ENCODE measurements at regions not wholly inside any gene's neighbourhood (a gene's known extent, or its start where the extent isn't known, plus 50 kb on each side); places are given as distances from the start of the nearest gene placed in this dataset.

GRCh38 chr2:223148516-223148915, 96.5 kb downstream of the KCNE4 start:
- H2AFZ ChIP-seq (replicated peaks; ENCODE audit: low read length, poor library complexity) = no peak overlapping the region
- no peak overlapping the region for H4K91ac ChIP-seq (ENCODE audit: insufficient read depth, low read depth, low read length)
- no peak overlapping the region for H3K9ac ChIP-seq (ENCODE audit: low read depth, low read length)
- no TSS peak for BruUV-seq (replicated peaks)
- WGBS, 2 experiments (ENCODE audit: extremely low coverage in 2 of 2, insufficient read length in 1 of 2) = no CpG with 5 or more reads among the region's 3 CpGs
- H3K18ac ChIP-seq (ENCODE audit: low read depth, low read length) = no peak overlapping the region
- POLR2A ChIA-PET (ENCODE audit: unreplicated experiment) = no interaction called here
- H3K9me3 ChIP-seq (ENCODE audit: control insufficient read depth, insufficient read depth, low read length) = no peaks in the 10 kb centered on the region
- H3K27me3 ChIP-seq (ENCODE audit: control insufficient read depth, insufficient read depth, low read length) = peaks cover 1% of the 10 kb centered on the region; the same call in 1 of the 2 replicates
- H3K23ac ChIP-seq (ENCODE audit: low read depth, low read length) = no peak overlapping the region
- no peak overlapping the region for H3K4me3 ChIP-seq (ENCODE audit: insufficient read depth, low read depth, low read length)
- H4K20me1 ChIP-seq (ENCODE audit: insufficient read depth, low read length) = no peaks in the 10 kb centered on the region
- H3K4me1 ChIP-seq (ENCODE audit: control insufficient read depth, insufficient read depth, low read length) = no peaks in the 10 kb centered on the region
- H3K79me1 ChIP-seq (ENCODE audit: low read depth in 1 of 2, low read length in 2 of 2) = no peaks in the 10 kb centered on the region
- no peaks in the 10 kb centered on the region for H3K9me1 ChIP-seq (ENCODE audit: insufficient read depth, low read length)
- H3K4me2 ChIP-seq (ENCODE audit: low read depth, low read length) = no peak overlapping the region
- in situ Hi-C loops (cut with MboI; ENCODE audit: low sequenced_read_pairs) = no loop called here
- DNase-seq (no peak), ATAC-seq (ENCODE audit: low read depth) (no peak)
- CTCF ChIA-PET = no interaction called here
- dilution Hi-C loops (cut with HindIII; ENCODE audit: low sequenced_read_pairs, unreplicated experiment) = no loop called here
- no peak overlapping the region for H2BK15ac ChIP-seq (ENCODE audit: low read depth, low read length)
- no peak overlapping the region for H3K27ac ChIP-seq (ENCODE audit: insufficient read depth, low read length)
- no peak overlapping the region for H4K8ac ChIP-seq (ENCODE audit: low read depth in 2 of 2, low read length in 2 of 2)
- no peak overlapping the region for H2BK120ac ChIP-seq (ENCODE audit: low read depth, low read length)
- no peak overlapping the region for H3K56ac ChIP-seq (ENCODE audit: extremely low read depth, insufficient read depth, low read length)
- no peak overlapping the region for H2AK9ac ChIP-seq (replicated peaks; ENCODE audit: low read depth, low read length, poor library complexity)
- H2BK5ac ChIP-seq (ENCODE audit: low read depth, low read length, poor library complexity, severe bottlenecking) = no peak overlapping the region
- no peak overlapping the region for H2BK20ac ChIP-seq (ENCODE audit: low read depth, low read length)
- intact Hi-C loops (cut with micrococcal nuclease) = no loop called here
- H2AK5ac ChIP-seq (ENCODE audit: low read depth, low read length) = no peak overlapping the region
- TF ChIP-seq ELK1 (IDR thresholded peaks at IDR 0.05; ENCODE audit: borderline replicate concordance, low read depth, low read length) = no peak
- no peak for TF ChIP-seq NFE2L2 (IDR thresholded peaks at IDR 0.05; ENCODE audit: low read depth, low read length)
- TF ChIP-seq MAZ (IDR thresholded peaks at IDR 0.05; ENCODE audit: borderline replicate concordance, low read depth, low read length) = no peak
- TF ChIP-seq CEBPB (IDR thresholded peaks at IDR 0.05; ENCODE audit: low read depth, low read length) = no peak
- TF ChIP-seq CHD1 (IDR thresholded peaks at IDR 0.05; ENCODE audit: low read depth, low read length) = no peak
- TF ChIP-seq POLR2A (IDR thresholded peaks at IDR 0.05; ENCODE audit: low read depth, low read length) = no peak
- no peak for TF ChIP-seq SMC3 (IDR thresholded peaks at IDR 0.05; ENCODE audit: low read depth, low read length)
- no peak for TF ChIP-seq MAFK (IDR thresholded peaks at IDR 0.05; ENCODE audit: low read depth, low read length)
- no peak for TF ChIP-seq CTCF (conservative IDR thresholded peaks at IDR 0.05; ENCODE audit: low read depth, low read length)
- TF ChIP-seq RAD21 (IDR thresholded peaks at IDR 0.05; ENCODE audit: low read length) = no peak
- H3K36me3 ChIP-seq (ENCODE audit: control insufficient read depth, insufficient read depth, low read length) = no peaks in the 10 kb centered on the region
- no peak overlapping the region for H3K14ac ChIP-seq (replicated peaks; ENCODE audit: low read depth, low read length)
- H4K5ac ChIP-seq (ENCODE audit: low read depth, low read length) = no peak overlapping the region
- H3K4ac ChIP-seq (ENCODE audit: low read depth, low read length) = no peak overlapping the region

All from IMR-90 (cell line).